GM19468 (cell line): ENCODE measurements at regions not wholly inside any gene's neighbourhood (a gene's known extent, or its start where the extent isn't known, plus 50 kb on each side); places are given as distances from the start of the nearest gene placed in this dataset.

Source experiments
- ATAC-seq: cut with Tn5 transposase; IDR thresholded peaks from one replicate; pipeline ENCODE4 v1.9.1; 2021; ENCODE audit warnings: mild to moderate bottlenecking, moderate library complexity, moderate number of reproducible peaks; ENCODE audit not compliant: unreplicated experiment; ENCODE audit errors: extremely low read depth

- ATAC-seq, result no peak
Observed at GRCh38 chr1:8176279-8176678, 141.6 kb upstream of the SLC45A1 start.

GRCh38 chr1:8174807-8175206, 143.1 kb upstream of the SLC45A1 start:
- no peak for ATAC-seq

- ATAC-seq, result no peak
Observed at GRCh38 chr1:8171751-8172464, 145.8 kb upstream of the ERRFI1 start.

- no peak for ATAC-seq
Observed at GRCh38 chr1:8170059-8170835, 144.1 kb upstream of the ERRFI1 start.

- peak; percentile 76 for ATAC-seq
Observed at GRCh38 chr1:8169364-8170058, 143.4 kb upstream of the ERRFI1 start.

GRCh38 chr1:8167936-8168335, 141.8 kb upstream of the ERRFI1 start:
- ATAC-seq, result no peak

GRCh38 chr1:8166406-8166805, 140.3 kb upstream of the ERRFI1 start:
- no peak for ATAC-seq

- ATAC-seq, result no peak
Observed at GRCh38 chr1:8165595-8166360, 139.7 kb upstream of the ERRFI1 start.

GRCh38 chr1:8164670-8165069, 138.6 kb upstream of the ERRFI1 start:
- no peak for ATAC-seq

- no peak for ATAC-seq
Observed at GRCh38 chr1:8163039-8163438, 136.9 kb upstream of the ERRFI1 start.

- ATAC-seq, result no peak
Observed at GRCh38 chr1:8162168-8162567, 136.1 kb upstream of the ERRFI1 start.

- no peak for ATAC-seq
Observed at GRCh38 chr1:8161546-8162105, 135.5 kb upstream of the ERRFI1 start.

- no peak for ATAC-seq
Observed at GRCh38 chr1:8159470-8160024, 133.4 kb upstream of the ERRFI1 start.

- ATAC-seq, result no peak
Observed at GRCh38 chr1:8158995-8159394, 132.9 kb upstream of the ERRFI1 start.

- no peak for ATAC-seq
Observed at GRCh38 chr1:8157765-8158164, 131.7 kb upstream of the ERRFI1 start.

GRCh38 chr1:8155528-8156186, 129.5 kb upstream of the ERRFI1 start:
- ATAC-seq, result no peak

GRCh38 chr1:8154621-8155052, 128.5 kb upstream of the ERRFI1 start:
- ATAC-seq, result no peak

- no peak for ATAC-seq
Observed at GRCh38 chr1:8153961-8154360, 127.9 kb upstream of the ERRFI1 start.
